Tibial artery (tissue), 4 donors: ENCODE measurements at regions not wholly inside any gene's neighbourhood (a gene's known extent, or its start where the extent isn't known, plus 50 kb on each side); places are given as distances from the start of the nearest gene placed in this dataset.
A peak's percentile ranks its signal among the peaks of the same experiment; 100 is the strongest.

ENCODE experiments used
- DNase-seq, 2 donors: peaks; one replicate each; pipeline ENCODE4 v3.0.0-alpha.2; 2019
- H3K27ac ChIP-seq, 2 donors: fragments of 200-600 bp; sonication (generic) in 1 of 2; 1 replicate in 1 of 2; 2 replicates in 1 of 2; pipeline ENCODE4 v1.5.1; 2018 to 2019; ENCODE audit warnings: mild to moderate bottlenecking in 1 of 2
- H3K27me3 ChIP-seq, 2 donors: fragments of 200-600 bp; sonication (generic) in 1 of 2; one replicate each; pipeline versions ENCODE4 v1.5.1 to v1.6.0; 2016 to 2019
- H3K36me3 ChIP-seq, 3 donors: fragments of 200-600 bp; sonication (generic) in 2 of 3; one replicate each; pipeline ENCODE4 v1.5.1; 2016 to 2019; ENCODE audit warnings: mild to moderate bottlenecking in 2 of 3
- H3K4me1 ChIP-seq, 4 donors: fragments of 200-600 bp; sonication (generic) in 2 of 4; 1 replicate in 3 of 4; 2 replicates in 1 of 4; pipeline ENCODE4 v1.5.1; 2016 to 2019
- H3K4me3 ChIP-seq, 2 donors: fragments of 200-600 bp; sonication (generic) in 1 of 2; 1 replicate in 1 of 2; 2 replicates in 1 of 2; pipeline ENCODE4 v1.5.1; 2018 to 2019; ENCODE audit warnings: mild to moderate bottlenecking in 2 of 2
- H3K9me3 ChIP-seq, 3 donors: fragments of 200-600 bp; sonication (generic) in 1 of 3; one replicate each; pipeline ENCODE4 v1.5.1; 2016 to 2019
- CTCF ChIP-seq, 2 experiments: fragments of 200-600 bp in 1 of 2; fragments of 450-650 bp in 1 of 2; IDR thresholded peaks; one replicate each; pipeline ENCODE4 v1.5.1; 2017 to 2019; ENCODE audit warnings: antibody characterized with exemption in 2 of 2, mild to moderate bottlenecking in 1 of 2, moderate library complexity in 1 of 2
- intact Hi-C: fragments of 100-400 bp; cut with DNase I; formaldehyde crosslinking; loops from one replicate; pipeline ENCODE4 v1.15.0; 2023; ENCODE audit warnings: low total_unique reads

GRCh38 chr6:141562186-141562811, 570.4 kb upstream of the GJE1 start:
- no peaks in the 10 kb centered on the region for H3K27me3 ChIP-seq
- peak in 1 of 2 donors; percentile 62 for DNase-seq
- intact Hi-C loops: no loop called here
- TF ChIP-seq CTCF (IDR thresholded peaks at IDR 0.05): no peak
- H3K36me3 ChIP-seq: no peaks in the 10 kb centered on the region
- no peaks in the 10 kb centered on the region for H3K9me3 ChIP-seq
- peak overlapping the region; percentile 51 to 60 for H3K27ac ChIP-seq
- H3K4me3 ChIP-seq: peak overlapping the region; percentile 26 to 34
- H3K4me1 ChIP-seq: peaks cover 0 to 15% (median 7%) of the 10 kb centered on the region in 4 donors

- no peaks in the 10 kb centered on the region for H3K27me3 ChIP-seq
- intact Hi-C loops: no loop called here
- no peaks in the 10 kb centered on the region for H3K36me3 ChIP-seq
- H3K9me3 ChIP-seq: no peaks in the 10 kb centered on the region
- no peak for DNase-seq
- no peak for TF ChIP-seq CTCF (IDR thresholded peaks at IDR 0.05)
- H3K27ac ChIP-seq: no peak overlapping the region
- peaks cover 0 to 15% (median 7%) of the 10 kb centered on the region in 4 donors for H3K4me1 ChIP-seq
- H3K4me3 ChIP-seq: no peak overlapping the region
These were observed 571.6 kb upstream of the GJE1 start for GRCh38 chr6:141561154-141561553.

GRCh38 chr6:141552463-141552862, 580.3 kb upstream of the GJE1 start:
- peaks cover 0 to 10% (median 0%) of the 10 kb centered on the region in 4 donors for H3K4me1 ChIP-seq
- TF ChIP-seq CTCF (IDR thresholded peaks at IDR 0.05): no peak
- no peak for DNase-seq
- intact Hi-C loops: no loop called here
- H3K4me3 ChIP-seq: no peak overlapping the region
- H3K9me3 ChIP-seq: peaks cover 0 to 6% (median 0%) of the 10 kb centered on the region in 3 donors
- H3K27ac ChIP-seq: no peak overlapping the region
- no peaks in the 10 kb centered on the region for H3K27me3 ChIP-seq
- no peaks in the 10 kb centered on the region for H3K36me3 ChIP-seq

- DNase-seq: no peak
- H3K27me3 ChIP-seq: no peaks in the 10 kb centered on the region
- TF ChIP-seq CTCF (IDR thresholded peaks at IDR 0.05): no peak
- no peak overlapping the region for H3K27ac ChIP-seq
- H3K4me1 ChIP-seq: peaks cover 0 to 10% (median 0%) of the 10 kb centered on the region in 4 donors
- H3K36me3 ChIP-seq: no peaks in the 10 kb centered on the region
- intact Hi-C loops: no loop called here
- peaks cover 0 to 6% (median 0%) of the 10 kb centered on the region in 3 donors for H3K9me3 ChIP-seq
- H3K4me3 ChIP-seq: no peak overlapping the region
These were observed 580.7 kb upstream of the GJE1 start for GRCh38 chr6:141552031-141552430.

- H3K27me3 ChIP-seq: no peaks in the 10 kb centered on the region
- TF ChIP-seq CTCF (IDR thresholded peaks at IDR 0.05): no peak
- no peaks in the 10 kb centered on the region for H3K36me3 ChIP-seq
- intact Hi-C loops: no loop called here
- DNase-seq: no peak
- H3K4me1 ChIP-seq: peaks cover 0 to 10% (median 0%) of the 10 kb centered on the region in 4 donors
- no peak overlapping the region for H3K27ac ChIP-seq
- no peak overlapping the region for H3K4me3 ChIP-seq
- H3K9me3 ChIP-seq: peaks cover 0 to 6% (median 0%) of the 10 kb centered on the region in 3 donors
These were observed 581.4 kb upstream of the GJE1 start for GRCh38 chr6:141551318-141551717.
